ENCODE measurements at regions not wholly inside any gene's neighbourhood (a gene's known extent, or its start where the extent isn't known, plus 50 kb on each side); places are given as distances from the start of the nearest gene placed in this dataset.
"Not testable (repeated sequence)": the region's sequence is repeated elsewhere in the genome, so short reads cannot be mapped to it uniquely, and the experiment has no call there.

DNA sequence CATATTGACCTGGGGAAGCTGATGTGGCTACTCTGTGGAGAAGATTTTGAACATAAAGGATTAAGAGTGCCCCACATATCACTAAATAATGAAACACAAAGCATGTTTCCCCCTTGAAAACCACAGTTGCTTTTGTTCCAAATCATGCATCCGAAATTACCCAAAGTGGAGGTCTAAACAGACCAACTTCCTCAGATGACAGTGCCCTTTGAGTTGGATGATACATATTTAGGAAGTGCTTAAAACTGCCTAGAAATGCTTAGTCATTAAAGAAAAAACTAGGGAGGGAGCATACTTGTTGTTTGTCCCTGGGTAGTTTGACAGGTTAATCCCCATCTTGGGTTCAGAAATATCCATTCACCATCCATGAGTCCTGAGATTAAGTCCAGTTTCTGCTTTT lies 1070.3 kb downstream of the SUCLG1 start:
- no peak for DNase-seq (ENCODE audit: low read depth)

- DNase-seq (ENCODE audit: low read depth): no peak
Observed at GRCh38 chr2:83386549-83386948, 1072.5 kb downstream of the SUCLG1 start.

GRCh38 chr2:83378921-83379320 lies 1080.2 kb downstream of the SUCLG1 start:
- no peak for DNase-seq (ENCODE audit: low read depth)

- no peak for DNase-seq (ENCODE audit: low read depth)
Observed at GRCh38 chr2:83376731-83377130, 1082.3 kb downstream of the SUCLG1 start.

DNA sequence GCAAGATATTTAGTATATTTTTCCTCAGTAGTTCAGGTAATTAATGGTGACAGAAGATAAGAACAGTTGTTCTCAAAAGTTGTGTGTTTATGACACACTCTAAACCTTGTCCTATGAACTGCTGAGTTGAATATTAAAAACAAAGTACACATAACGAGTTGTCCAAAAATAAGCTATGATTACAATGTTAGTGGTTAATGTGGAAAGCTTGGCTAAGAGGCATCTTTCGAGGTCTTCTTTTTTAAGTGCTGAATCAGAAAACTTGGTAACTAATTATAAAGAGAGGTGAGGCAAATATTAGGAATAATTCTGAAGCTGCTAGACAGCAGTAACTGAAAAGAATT lies 1088.7 kb downstream of the SUCLG1 start:
- no peak for DNase-seq (ENCODE audit: low read depth)

- DNase-seq (ENCODE audit: low read depth): peak; percentile 12
Observed at GRCh38 chr2:83369601-83370418, 1089.3 kb downstream of the SUCLG1 start.

DNA sequence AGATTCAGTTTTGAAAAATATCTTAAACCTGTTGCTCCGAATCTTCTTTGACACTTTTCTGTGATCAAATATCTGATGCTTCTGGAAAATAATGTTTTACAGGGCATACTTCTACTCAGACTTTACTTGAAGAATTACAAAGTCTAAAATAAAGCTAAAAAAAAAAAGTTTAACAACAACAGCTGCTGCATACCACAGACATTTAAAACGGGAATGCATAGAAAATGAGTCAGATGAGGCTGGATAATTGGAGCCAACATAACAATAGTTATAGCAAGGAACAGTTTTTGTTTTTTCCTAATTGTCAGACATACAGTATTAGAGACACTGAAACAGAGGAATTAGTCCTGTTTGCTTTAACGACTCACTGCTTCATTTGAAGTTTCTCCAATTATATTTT lies 1090.2 kb downstream of the SUCLG1 start:
- DNase-seq (ENCODE audit: low read depth): peak; percentile 4

- DNase-seq (ENCODE audit: low read depth): no peak
Observed at GRCh38 chr2:83368461-83368860, 1090.6 kb downstream of the SUCLG1 start.

DNA sequence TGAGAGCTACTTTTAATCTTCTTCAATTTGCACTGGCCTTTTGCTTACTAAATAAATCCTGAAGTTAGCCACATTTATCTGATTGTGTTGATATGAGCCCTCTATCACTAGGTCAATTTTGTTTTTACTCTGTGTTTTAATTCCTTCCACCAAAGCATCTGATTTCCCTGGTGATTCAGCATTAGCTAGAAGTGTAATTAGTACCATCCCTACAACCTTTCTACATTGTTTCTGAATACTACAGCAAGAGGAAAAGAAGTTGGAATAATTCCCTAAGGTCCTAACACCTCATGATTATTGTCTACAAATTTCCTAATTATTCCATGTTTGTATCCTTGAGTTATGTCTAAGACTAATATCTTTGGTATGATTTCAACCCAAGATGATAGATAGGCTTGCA lies 1093.6 kb downstream of the SUCLG1 start:
- DNase-seq (ENCODE audit: low read depth): no peak

GRCh38 chr2:83364264-83364663 lies 1094.8 kb downstream of the SUCLG1 start:
- peak; percentile 30 for DNase-seq (ENCODE audit: low read depth)

- not testable (repeated sequence) for DNase-seq (ENCODE audit: low read depth)
Observed at GRCh38 chr2:83363138-83363537, 1095.9 kb downstream of the SUCLG1 start.

DNA sequence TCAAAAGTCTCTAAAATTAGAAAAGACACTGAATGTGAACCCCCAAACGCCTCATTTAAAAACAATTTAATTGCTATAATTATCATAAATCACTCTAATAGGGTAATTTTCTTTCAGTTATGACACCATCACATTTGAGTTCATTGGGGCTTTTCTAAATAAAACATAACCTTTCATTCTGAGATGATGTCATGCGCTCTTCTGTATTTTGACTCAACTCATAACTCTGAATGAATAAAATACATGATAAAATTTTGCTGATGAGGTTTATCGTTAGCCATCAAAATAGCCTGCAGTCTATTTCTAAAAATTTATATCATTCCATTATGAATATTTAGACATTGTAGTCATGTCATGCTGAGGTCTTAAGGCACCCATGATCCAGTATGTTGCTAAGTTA lies 1099.7 kb downstream of the SUCLG1 start:
- no peak for DNase-seq (ENCODE audit: low read depth)

DNA sequence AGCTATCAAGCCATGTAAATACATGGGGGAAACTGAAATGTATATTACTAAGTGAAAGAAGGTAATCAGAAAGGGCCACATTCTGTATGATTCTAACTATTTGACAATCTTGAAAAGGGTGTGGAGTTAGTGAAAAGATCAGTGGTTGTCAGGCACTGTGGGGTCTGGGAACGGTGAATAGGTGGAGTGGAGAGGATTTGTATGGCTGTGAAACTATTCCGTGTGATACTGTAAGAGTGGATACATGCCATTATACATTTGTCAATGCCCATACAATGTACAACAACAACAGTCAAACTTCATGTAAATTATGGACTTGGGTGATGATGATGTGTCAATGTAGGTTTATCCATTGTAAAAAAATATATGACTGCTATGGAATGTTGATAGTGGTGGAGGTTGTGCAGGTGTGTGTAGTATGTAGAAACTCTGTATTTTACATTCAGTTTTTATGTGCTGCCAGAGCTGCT lies 1116.2 kb downstream of the SUCLG1 start:
- DNase-seq (ENCODE audit: low read depth): no peak

- peak; percentile 4 for DNase-seq (ENCODE audit: low read depth)
Observed at GRCh38 chr2:83340424-83340823, 1118.7 kb downstream of the SUCLG1 start.

- DNase-seq (ENCODE audit: low read depth): not testable (repeated sequence)
Observed at GRCh38 chr2:83339942-83340341, 1119.1 kb downstream of the SUCLG1 start.

DNA sequence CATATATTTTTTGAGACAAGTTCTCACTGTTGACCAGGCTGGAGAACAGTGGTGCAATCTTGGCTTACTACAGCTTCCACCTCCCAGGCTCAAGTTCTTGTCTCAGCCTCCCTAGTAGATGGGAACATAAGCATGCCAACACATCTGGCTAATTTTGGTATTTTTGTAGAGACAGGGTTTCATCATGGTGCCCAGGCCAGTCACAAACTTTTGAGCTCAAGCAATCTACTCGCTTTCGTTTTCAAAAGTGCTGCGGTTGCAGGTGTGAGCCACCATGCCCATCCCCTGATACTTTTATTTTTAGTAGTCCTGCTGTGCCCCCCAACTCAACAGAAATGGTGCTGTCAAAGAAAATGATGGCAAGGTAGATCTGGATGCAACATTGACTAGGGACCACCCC lies 1127.3 kb downstream of the SUCLG1 start:
- no peak for DNase-seq (ENCODE audit: low read depth)

GRCh38 chr2:83323038-83323437 lies 1136.0 kb downstream of the SUCLG1 start:
- DNase-seq (ENCODE audit: low read depth): no peak

- no peak for DNase-seq (ENCODE audit: low read depth)
Observed at GRCh38 chr2:83320053-83320452, 1139.0 kb downstream of the SUCLG1 start.

GRCh38 chr2:83305758-83306378 lies 1153.2 kb downstream of the SUCLG1 start:
- DNase-seq (ENCODE audit: low read depth): no peak

DNA sequence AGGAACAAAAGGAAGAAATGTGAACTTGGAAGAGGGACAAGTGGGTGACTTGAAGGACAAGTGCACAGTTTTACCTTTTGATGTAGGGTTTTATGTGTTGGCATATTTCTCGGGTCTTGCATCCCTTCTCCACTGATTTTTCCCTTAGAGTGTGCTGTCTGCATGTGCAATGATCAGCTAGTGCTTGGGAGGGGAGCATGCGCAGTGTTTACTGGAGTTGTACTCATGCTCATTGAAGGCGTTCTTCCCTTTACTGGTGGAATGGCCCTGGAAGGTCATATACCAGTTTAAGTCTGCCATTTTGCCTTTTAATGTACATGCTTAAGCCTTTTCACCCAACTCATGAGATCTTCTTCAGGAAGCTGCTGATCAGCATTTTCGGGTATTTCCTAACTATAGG lies 1168.0 kb downstream of the SUCLG1 start:
- no peak for DNase-seq (ENCODE audit: low read depth)

- DNase-seq (ENCODE audit: low read depth): no peak
Observed at GRCh38 chr2:83282841-83283240, 1176.2 kb downstream of the SUCLG1 start.

GRCh38 chr2:83282043-83282795 lies 1176.9 kb downstream of the SUCLG1 start:
- no peak for DNase-seq (ENCODE audit: low read depth)

- DNase-seq (ENCODE audit: low read depth): no peak
Observed at GRCh38 chr2:83280391-83280790, 1178.7 kb downstream of the SUCLG1 start.

All from M059J (cell line).